ENCODE measurements at regions not wholly inside any gene's neighbourhood (a gene's known extent, or its start where the extent isn't known, plus 50 kb on each side); places are given as distances from the start of the nearest gene placed in this dataset.

DNA sequence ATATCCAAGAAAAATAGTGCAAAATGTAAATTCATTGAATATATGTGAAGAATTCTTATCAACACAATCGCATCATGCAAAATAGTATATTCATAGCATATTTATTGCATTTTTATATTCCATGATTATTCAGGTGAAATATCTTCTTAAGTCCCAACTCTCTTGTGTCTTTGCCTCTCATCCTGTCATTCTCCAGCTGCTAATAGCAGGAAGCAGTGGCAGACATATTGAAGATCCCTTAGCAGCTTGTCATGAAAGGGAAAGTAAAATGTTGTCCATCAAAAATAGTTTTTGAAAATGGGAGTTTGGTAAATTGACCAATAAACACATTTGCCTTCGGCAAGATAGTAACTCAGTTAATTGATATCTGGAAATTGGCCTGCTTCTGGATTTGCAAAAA is 265.3 kb upstream of the TGFBR2 start:
- DNase-seq: no peak

DNA sequence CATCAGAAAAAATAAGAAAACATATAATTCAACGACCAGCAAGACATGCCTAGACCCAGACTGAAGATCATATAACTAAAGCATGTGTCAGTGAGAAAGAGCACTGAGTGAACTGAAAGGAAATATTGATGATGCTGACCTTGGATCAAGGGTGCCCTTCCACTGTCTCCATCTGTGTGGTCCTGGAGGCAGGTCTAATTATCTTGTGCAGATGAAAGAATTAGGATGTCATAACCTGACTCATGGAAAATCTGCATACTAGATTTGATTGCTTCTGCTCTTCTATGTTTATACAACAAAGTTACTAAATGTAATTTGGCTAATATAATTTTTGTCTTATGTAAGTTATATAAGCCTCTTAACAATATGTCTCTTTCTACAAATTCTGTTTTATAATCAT is 264.6 kb upstream of the TGFBR2 start:
- no peak for DNase-seq

DNA sequence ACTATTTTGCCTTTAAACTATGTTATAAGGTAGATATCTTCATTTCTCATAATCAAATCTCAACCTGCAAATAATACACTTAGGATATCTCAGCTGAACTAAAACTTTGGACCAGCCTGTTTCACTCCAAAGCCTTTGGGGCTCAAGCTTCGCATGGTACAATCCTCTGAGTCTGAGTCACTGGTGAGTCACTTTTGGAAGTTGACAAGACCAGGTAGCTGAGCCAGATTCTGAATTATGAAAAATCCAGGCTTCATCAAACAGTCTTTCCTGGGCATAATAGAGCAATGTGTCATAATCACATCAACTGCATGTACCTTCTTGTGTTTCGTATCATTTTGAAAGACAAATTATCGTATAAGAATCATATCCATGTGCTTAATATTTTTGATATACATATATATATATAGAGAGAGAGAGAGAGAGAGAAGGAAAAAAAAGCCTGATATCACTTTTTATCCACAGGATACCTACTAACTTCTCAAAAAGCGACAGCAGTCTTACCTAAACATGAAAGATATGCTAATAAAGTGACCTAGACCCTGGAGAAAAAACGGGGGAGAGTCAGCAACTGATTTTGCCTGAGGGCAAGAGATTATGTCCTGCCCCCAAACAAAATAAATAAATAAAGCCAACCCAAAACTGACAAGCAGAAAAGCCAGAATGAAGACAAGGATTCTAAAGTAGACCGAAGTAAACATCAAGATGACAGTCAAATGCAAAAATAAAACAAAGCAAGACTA is 263.9 kb upstream of the TGFBR2 start:
- no peak for DNase-seq

- DNase-seq: no peak
Observed at GRCh38 chr3:30343067-30343831, 263.2 kb upstream of the TGFBR2 start.

DNA sequence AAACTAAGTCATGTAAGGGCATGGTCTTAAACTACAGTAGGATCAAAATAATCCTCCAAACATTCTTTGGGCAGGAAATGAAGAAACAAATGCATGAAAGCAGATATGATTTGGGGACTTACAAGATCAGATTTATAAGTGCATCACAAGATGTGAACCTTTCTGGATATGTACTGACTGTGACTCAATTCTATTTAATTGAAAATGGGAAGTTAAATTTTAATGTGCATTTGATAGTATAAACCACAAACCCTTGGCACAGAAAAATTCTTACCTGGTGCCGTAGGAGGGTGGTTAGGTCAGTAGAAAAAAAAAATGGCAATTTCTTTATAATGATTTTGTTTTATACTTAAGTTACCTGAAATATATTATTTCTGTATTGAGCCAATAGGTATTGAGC is 262.5 kb upstream of the TGFBR2 start:
- no peak for DNase-seq

DNA sequence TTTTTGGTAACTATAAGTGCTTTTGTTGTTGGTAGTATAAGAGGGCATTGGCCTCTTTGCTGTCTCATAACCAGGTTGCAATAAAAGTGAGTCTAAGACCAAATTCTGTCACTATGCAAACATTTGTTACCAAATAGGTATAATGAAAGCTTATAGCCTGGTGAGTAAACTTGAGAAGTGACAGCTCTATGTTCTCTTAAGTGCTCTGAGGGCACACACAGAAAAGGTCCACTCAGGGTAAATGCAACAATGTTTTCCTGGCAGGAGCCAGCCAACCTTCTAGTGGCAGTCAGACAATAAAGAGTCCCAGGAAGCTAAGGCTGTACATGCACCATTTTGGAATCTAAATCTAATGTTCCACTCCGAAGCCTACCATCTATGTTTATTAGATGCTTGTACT is 262.1 kb upstream of the TGFBR2 start:
- no peak for DNase-seq

GRCh38 chr3:30346933-30347320 is 259.5 kb upstream of the TGFBR2 start:
- no peak for DNase-seq

DNA sequence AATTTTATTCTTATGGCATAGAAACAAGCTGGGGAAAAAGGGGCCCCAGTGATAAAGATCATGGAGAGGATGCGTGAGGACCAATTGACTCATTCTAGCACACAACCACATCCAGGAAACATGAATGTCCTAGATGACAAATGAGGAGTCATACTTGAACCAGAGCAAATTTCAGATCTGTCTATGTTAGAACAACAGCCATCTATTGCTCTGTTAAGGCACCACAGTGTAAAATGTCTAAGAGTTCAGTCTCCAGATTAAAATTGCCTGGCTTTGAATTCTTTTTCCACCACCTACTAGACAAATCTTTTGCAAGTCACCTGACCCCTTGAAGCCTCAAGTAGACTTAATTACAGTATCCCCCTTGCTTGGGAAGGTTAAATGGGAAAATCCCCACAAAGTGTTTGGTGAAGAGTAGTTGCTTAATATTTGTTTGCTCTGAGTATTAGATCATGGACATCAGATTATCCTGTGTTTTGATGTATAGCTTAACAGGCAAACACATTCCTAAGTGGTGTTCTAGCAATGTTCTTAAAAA is 258.7 kb upstream of the TGFBR2 start:
- peak in 1 of 2 donors; percentile 20 for DNase-seq

DNA sequence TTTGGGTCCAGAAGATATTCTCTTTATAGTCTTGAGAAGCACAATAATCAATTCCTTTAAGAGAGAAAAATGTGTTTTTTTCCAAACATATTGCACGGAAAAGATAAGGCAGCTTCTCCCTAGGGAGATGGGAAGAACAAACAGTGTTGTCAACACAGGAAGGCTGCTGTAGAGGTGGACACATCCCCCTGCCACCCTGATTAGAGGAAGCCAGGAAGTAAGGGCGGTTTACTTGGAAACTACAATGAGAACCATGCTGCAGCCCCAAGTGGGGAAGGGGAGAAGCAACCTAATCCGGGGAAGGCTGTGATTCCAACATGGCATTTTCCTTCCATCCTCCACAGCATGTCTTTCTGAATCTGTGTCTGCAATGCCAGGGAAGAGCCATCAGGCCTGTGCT is 256.9 kb upstream of the TGFBR2 start:
- no peak for DNase-seq

DNA sequence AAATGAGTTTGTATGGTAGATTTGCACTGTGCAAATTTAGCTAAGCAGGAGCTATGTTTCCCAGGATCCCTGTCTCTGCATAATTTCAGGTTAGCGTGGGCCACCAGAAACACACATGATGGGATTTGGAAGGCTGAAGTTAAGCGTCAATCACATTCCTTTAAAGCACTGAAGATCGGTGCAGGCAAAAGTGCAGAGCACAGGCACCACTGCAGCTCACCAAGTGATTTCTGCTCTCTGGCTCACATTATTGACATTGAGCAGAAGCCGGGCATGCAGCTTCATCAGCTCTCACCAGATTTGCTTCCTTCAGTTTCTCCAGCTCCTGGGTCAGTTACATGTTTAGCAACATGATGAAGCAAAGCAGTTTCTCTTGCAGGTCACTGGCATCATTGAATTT is 256.4 kb upstream of the TGFBR2 start:
- no peak for DNase-seq

DNA sequence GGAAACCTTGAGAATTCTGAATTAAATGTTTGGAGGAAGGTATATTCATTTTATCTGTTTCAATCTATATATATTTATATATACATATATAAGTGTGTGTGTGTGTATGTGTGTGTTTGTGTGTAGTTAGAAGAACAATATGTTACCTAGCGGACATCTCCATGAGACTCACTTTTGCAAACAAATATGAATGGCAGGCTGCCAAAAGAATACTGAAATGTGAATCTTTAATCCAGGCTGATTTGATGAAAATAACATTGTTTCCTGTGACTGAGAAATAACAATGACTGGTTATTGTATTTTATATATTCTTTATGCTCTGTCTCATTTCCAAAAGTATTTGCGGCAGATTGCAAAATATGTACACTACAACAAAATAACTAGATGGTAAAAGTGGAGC is 255.5 kb upstream of the TGFBR2 start:
- no peak for DNase-seq

- DNase-seq: no peak
Observed at GRCh38 chr3:30352410-30353318, 253.7 kb upstream of the TGFBR2 start.

GRCh38 chr3:30353711-30354467 is 252.5 kb upstream of the TGFBR2 start:
- DNase-seq: peak; percentile 61 to 81

DNA sequence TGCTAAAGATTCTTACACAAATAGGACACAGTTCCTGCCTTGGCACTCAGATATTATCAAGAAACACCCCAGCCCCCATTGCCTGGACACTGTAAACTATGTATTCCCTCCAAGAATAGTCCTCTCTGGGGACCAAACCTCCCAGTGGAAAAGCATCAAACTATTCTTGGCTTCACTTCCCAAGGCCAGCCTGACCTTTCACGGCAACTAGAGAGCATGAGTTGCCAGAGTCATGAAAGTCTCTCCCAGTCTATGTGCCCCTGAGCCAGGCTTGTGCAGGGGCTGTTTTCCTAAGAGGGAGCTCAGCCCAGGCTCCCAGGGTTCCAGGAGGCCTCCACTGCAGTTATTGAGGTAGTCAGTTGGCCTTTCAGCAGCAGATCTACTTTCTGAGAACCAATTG is 251.9 kb upstream of the TGFBR2 start:
- no peak for DNase-seq

- DNase-seq: no peak
Observed at GRCh38 chr3:30354972-30355371, 251.4 kb upstream of the TGFBR2 start.

DNA sequence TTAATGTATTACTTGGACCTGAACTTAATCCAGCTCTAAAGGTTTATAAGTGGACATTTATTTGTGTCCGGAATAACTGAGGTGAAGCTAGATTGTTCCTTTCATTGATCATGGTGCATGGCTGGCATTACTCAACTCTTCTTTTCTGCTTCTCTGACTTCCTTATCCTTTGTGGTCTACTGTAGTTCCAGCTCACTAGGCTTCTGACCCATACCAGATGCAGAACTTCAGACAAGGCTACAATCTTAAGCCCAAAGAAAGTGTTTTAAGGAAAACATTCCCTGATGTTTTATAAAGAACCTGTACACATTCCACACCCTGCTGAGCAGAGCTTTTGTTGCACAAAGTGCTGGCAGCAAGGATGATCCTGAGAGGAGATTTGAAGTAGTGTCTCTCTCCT is 250.8 kb upstream of the TGFBR2 start:
- no peak for DNase-seq

DNA sequence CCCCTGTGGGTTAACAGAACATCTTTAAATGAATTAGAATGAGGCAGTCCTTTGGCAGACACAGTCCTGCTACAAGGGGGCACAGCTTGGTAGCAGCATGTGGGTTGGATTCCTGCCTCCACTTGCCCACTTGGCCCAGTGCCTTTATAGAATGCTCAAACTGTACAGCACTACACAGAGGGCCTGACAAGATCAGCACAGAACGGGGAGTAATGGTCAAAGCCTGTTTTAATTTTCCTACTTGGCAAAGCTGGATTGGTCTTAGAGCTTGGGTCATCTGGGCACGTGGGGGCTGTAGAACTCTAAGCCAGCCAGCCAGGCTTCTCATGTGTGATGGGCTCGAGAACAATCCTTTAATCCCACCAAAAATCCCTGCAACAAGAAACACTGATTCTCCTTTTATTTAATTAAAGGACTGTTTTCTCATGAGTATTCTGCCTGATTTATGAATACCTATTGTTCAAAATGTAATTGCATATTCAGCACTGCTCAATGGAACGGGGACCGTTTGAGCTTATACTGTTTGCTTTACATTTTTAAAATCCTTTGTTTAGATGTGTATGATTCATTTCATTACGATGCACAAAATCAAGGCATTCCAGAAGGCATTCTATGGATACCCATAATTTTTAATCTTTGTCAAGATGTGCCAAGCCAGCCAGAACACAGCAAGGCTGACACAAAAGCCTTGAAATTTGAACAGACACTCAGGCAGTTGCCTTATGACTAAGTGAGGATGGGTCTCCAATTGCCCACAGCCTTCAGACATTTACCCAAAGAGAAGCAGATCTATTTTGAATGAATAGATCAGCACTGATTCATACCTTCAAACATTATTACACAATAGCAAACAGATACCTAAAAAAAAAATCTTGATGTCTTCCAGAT is 249.3 kb upstream of the TGFBR2 start:
- no peak for DNase-seq

- DNase-seq: no peak
Observed at GRCh38 chr3:30357897-30358296, 248.5 kb upstream of the TGFBR2 start.

DNA sequence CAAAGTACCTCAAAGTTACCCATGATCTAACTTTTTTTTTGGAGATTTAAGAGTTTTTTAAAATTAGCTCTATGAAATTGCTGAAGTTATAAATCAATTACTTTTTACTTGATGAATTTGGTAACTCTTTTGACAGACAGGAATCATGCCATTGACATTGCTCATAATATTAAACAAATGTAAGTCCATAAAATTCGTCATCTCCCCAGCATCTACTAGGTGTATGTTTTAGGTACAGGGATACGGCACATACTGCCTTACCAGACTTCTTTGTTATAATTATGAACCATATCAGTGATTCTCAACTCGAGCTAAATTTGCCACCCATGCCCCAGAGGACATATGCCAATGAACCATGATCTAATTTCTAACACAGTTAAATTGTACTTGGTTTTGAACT is 247.5 kb upstream of the TGFBR2 start:
- DNase-seq: no peak

- DNase-seq: no peak
Observed at GRCh38 chr3:30368978-30369377, 237.4 kb upstream of the TGFBR2 start.

- DNase-seq: no peak
Observed at GRCh38 chr3:30370681-30371271, 235.6 kb upstream of the TGFBR2 start.
